GM19023 (cell line): ENCODE measurements at regions not wholly inside any gene's neighbourhood (a gene's known extent, or its start where the extent isn't known, plus 50 kb on each side); places are given as distances from the start of the nearest gene placed in this dataset.

ENCODE experiments used
- ATAC-seq: cut with Tn5 transposase; IDR thresholded peaks from one replicate; pipeline ENCODE4 v1.9.1; 2021; ENCODE audit warnings: mild to moderate bottlenecking, moderate library complexity; ENCODE audit not compliant: unreplicated experiment

DNA sequence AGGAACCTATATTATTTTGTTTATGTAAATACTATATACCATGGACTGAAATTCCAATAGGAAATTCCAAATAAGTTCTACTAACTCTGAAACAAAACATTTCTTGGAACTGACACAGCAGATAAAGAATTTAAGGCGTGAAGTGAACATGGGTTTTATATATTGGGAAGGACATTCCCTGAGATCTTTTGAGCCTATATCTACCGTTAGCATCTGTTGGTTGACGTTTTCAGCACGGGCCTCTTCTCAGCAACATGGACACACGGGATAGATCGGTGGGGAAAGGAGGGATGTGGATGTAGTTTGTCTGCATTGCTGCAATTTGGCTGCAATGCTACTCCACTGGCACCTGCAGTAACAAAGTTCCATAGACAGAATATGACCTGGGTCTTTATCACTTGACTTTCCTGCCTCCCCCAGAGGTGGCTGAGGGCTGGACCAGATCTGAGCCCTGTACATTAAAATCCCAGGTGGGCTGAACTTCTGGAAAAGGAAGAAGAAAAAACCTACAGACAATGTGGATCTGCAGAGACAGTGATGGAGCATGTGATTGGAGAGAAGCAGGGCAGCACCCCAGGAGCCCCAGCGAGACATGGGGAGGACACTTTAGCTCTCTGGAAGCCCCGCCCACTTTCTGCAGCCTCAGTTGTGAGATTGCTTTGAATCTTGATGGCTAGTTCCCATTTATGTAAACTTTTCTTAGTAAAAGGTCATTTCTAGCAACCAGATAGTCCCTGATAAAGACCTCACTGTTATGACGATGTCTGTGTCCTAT is 91.2 kb upstream of the CPEB4 start:
- ATAC-seq = no peak

DNA sequence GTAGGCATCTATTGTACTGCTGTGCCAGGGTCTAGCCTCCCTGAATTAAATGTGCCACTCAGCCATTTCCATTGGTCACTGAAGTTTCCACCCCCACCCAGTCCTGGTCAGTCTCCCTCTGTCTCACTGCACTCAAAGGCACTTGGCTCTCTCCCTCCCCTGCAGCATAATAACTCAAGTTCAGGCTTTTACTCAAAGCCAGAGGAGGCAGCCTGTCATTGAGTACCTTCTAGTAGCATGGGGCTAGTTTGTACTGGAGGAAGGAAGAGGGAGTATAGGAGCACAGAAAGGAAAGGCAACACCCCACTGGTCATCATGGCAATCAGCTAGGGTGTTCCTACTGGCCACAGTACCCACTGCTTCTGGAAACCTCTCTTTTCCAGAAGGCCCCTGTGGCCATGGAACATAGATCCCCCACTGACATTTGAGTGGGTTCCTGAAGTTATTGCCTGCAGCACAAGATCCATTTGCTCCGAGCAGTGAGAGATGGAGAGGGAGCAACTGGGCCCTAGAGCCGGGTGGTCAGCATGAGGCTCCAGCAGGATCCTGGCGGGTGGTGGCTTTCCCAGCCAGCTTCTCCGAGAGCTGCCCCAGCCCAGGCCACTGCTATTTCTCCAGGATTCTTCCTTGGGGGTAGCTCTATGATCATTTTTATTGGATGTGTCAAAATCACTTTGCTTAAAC is 89.9 kb upstream of the CPEB4 start:
- no peak for ATAC-seq

DNA sequence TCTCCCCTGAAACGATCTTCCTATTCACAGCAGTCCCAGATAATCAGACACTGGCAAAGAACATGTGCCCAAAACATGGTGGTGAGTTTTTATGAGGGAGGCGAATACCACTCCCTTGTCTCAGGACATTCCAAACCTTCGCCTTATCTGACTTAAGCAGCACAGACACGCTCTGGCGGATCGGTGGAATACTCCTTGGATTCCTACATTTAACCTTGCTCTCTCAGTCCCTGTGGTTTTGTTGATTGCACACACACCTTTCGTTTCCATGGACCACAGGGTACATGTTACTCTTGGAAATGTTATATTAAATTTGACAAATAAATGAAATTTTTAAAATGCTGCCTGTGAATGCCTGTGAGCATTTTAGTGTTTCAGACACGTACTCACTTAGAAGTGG is 87.8 kb upstream of the CPEB4 start:
- ATAC-seq = no peak

DNA sequence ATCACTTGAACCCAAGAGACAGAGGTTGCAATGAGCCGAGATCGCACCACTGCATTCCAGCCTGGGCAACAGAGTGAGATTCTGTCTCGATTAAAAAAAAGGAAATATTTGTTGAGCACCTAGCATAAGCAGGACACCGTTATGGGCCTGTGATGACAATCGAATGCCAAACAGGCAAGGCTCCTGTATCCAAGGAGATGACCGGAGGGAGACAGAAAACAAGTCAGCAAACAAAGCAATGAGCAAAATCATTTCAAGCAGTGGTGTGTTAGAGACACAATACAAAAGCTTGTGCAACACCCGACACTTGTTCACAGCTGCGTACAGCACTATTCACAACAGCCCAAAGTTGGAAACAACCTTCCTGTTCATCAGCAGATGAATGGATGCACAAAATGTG is 87.1 kb upstream of the CPEB4 start:
- ATAC-seq = no peak

DNA sequence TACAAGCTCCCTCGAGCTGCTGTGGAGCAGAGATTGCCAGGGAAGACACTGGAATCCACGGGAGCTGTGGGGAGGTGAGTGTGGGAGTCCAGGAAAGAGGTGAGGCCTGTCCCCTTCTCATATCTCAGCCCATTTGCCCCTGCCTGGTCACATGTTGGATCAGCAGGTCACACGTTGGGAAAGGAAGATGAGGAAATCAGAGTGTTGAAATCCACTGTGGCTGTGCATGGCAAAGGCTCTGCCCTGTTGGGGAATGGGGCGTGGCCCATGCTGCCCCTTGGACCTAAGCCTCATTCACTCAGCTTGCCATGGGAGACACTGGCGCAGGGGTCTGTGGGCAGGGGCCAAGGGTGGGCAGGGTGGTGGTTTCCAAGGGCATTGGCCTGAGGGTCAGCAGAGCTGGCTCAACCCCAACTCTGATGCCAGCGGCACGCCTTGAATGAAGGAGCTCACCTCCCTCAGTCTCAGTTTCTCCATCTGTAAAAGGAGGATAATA is 85.4 kb upstream of the CPEB4 start:
- no peak for ATAC-seq

DNA sequence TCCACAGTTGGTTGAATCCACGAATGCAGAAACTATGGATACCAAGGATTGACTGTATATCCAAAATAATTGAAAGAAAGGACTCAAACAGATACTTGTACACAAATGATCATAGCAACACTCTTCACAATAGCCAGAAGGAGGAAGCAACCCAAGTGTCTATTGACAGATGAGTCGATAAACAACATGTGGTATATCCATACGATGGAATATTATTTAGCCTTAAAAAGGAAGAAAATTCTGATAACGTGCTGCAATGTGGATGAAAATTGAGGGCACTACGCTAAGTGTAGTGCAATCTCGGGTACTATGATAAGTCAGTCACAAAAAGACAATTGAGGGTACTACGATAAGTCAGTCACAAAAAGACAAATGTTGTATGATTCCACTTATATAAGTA is 83.6 kb upstream of the CPEB4 start:
- no peak for ATAC-seq

DNA sequence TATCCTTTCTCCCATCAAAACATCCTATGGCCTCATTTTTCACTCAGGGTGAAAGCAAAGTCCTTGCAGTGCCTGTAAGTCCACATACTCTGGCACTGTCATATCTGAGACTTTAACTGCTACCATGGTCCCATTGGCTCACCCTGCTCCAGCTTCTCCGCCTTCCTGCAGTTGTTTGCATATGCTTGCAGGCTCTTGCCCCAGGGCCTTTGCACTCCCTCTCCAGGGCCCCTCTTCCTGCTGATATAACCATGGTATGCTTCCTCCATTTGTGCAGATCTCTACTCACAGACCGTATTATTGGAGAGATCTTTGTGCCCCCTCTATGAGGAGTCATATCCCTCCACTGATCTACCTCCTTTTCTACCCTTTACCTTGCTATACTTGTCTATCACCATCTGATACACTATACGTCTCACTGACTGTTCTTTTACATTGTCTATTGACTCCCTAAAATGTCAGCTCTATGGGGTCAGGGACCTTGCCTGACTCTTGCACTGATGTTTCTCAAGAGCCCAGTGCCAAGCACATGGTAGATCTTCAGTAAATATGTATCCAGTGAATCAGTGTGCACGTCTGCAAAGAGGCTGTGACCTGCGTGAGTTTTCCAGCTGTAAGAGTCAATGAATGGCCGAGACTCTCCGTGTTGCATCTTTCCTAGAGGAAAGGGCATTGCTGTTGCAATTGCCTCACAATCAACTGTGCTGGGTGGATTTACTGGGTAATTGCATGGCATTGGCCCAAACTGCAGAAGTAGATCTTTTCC is 81.7 kb upstream of the CPEB4 start:
- ATAC-seq = no peak

DNA sequence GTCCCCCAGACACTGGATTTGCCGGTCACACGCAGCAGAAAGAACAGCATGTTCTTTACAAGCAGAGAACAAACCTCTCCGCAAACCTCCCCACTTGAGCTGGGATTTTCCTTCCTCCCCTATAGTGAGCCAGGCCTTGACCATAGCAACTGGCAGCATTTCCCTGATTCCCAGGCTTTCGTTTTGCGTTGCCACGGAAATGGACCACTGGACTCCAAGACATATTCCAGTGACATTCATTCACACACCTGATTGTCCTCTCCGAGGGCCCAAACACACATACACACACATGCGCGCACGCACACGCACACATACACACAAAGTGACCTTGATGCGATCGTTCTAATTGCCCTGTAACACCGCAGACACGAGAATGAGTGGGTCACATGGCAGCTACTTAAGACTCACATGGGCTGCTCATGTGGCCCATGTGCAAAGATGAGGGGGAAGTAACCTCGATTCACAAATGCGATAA is 80.9 kb upstream of the CPEB4 start:
- ATAC-seq = no peak

DNA sequence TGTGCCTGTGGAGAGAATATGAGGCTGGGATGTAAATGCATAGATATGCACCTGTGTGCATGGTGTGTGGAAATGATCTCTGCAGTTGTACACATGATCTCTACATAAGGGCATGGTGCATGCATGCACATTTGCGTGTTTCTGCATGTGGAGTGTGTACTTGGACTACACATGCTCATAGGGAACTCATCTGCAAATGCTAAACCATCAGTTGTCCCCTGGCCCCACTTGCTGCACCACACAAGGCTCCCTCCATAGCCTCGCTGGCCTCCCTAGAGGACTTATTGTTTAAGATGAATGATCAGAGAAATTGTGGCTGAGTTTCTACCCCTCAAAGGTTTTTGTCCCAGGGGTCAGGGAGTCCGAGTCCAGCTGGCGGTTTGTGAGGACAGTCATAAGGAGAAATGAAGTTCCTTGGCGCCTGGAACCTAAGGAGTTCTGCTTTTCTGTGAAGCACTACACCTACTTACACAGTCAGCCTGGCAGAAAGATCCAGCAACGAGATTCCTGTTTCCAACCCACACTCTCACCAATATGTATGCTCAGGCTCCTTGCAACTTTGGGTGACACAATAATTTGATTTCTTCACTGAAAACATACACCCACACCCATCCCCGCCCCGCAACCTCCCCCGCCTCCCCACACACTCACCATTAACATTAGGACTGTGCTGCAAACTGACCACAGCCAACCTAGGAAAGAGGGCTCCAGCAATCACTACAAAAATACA is 79.9 kb upstream of the CPEB4 start:
- no peak for ATAC-seq

DNA sequence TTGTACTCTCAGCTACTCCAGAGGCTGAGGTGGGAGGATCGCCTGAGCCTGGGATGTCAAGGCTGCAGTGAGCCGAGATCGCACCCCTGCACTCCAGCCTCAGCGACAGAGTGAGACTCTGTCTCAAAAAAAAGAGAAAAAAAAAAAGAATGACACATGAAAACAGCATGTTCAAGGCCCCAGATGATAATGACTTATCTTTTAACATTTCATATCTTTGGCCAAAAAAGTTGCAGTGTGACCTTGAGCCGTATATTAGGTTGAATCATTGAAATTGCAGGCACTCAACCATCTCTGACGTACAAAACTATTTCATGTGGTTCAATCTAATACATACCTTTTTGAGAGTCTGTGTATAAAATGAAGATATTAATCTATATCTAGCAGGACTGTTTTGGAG is 79.1 kb upstream of the CPEB4 start:
- ATAC-seq = no peak

DNA sequence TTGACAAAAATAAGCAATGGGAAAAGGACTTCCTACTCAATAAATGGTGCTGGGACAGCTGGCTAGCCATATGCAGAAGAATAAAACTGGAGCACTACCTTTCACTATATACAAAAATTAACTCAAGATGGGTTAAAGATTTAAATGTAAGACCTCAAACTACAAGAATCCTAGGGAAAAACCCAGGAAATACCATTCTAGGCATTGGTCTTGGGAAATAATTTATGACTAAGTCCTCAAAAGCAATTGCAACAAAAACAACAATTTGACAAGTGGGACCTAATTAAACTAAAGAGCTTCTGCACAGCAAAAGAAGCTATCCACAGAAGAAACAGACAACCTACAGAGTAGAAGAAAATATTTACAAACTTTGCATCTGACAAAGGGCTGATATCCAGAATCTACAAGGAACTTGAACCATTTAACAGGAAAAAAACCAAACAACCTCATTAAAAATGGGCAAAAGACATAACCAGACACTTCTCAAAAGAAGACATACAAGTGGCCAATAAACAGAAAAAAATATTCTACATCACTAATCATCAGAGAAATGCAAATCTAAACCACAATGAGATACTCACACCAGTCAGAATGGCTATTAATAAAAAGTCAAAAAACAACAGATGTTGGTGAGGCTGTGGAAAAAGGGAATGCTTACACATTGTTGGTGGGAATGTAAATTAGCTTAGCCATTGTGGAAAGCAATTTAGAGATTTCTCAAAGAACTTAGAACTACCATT is 75.2 kb upstream of the CPEB4 start:
- no peak for ATAC-seq

DNA sequence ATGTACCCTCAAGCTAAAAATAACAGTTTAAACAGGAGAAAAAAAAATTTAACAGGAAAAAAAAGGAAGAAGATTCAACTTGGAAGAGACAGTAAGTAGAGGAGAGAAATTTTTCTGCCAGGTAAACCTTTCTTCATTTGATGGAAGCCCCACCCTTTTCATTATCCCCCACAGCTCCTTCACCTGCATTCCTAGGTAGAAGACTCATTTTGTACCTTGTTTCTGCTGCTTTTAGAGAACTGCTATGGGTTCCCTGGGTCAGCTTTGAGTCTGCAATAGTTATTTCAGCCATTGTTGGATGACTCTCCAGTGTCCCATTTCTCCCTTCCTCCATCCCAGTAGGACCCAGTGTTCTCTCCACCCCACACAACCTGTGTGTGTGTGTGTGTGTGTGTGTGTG is 74.1 kb upstream of the CPEB4 start:
- ATAC-seq = no peak

DNA sequence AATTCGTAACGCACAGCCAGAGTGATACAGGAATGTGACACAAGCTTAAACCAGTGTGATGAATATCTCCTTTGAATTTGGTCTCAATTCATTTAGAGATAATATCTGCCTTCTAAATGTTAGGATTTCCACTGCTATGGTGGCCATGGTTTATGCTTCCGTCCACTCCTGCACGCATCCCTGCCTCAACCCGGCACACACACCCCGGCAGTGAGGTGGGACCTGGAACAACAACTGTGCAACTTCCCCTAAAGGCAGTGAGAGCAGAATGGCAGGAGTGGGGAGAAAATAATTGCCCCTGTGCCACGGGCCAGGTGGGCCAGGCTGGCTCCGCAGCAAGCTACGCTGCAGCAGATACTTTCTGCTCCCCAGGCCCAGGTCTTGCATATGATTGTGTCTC is 72.6 kb upstream of the CPEB4 start:
- no peak for ATAC-seq

DNA sequence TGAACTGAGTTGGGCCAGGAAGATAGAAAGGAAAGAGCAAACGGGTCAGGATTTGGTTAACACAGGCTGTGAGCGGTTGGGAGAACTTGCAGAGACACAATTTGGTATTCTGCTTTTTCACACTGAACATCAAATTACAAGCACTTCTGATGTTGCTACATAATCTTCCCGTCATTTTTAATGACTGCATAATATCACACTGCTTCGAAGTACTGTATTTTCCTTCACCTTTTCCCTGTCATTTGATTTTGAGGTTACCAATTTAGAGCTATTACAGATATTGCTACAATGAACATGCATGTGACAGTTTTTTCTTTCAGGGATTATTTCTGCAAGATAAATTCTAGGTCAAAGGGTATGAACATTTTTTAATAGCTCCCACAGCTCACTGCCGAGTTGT is 71.4 kb upstream of the CPEB4 start:
- ATAC-seq = no peak

DNA sequence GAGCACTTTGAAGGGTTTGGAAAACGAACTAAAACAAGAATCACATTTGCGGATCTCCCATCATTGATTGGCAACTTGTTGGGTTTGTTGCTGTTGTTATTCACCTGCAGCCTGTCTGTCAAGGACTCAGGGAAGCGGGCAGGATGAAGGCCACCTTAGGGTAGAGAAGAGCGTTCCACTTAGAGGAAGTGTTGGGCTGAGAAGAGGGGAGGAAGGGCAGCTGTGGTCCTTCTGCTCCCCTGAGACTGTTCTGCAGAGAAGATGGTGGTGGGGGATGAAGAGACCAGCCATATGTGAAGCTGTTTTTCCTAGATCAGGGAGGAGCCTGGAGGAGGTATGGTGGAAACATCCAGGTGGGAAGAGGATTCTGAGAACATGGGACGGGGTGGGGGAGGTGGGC is 70.6 kb upstream of the CPEB4 start:
- no peak for ATAC-seq

DNA sequence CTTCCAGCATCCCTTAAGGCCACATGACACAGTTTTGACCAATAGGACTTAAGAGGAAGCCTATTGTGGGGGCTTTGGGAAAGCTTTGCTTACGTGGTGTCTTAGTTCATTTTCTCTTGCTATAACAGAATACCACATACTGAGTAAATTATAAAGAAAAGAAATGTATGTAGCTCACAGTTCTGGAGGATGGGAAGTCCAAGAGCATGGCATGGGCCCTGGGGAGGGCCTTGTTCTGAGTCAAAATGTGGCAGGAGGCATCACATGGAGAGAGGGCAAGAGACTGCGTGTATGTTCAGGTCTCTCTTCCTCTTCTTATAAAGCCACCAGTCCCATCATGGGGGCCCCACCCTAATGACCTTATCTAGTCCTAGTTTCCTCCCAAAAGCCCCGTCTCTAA is 68.6 kb upstream of the CPEB4 start:
- no peak for ATAC-seq

DNA sequence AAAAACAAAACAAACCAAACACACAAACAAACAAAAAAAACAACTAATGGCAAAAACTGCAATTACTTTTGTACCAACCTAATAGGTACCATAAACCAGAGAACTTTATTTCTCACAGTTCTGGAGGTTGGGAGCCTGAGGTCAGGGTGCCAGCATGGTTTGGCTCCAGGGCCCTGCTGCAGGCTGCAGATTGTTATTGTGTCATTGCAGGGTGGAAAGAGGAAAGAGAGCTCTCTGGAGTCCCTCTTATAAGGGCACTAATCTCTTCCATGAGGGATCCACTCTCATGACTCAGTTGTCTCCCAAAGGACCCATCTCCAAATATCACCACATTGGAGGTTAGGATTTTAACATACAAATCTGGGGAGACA is 64.9 kb upstream of the CPEB4 start:
- ATAC-seq = no peak

DNA sequence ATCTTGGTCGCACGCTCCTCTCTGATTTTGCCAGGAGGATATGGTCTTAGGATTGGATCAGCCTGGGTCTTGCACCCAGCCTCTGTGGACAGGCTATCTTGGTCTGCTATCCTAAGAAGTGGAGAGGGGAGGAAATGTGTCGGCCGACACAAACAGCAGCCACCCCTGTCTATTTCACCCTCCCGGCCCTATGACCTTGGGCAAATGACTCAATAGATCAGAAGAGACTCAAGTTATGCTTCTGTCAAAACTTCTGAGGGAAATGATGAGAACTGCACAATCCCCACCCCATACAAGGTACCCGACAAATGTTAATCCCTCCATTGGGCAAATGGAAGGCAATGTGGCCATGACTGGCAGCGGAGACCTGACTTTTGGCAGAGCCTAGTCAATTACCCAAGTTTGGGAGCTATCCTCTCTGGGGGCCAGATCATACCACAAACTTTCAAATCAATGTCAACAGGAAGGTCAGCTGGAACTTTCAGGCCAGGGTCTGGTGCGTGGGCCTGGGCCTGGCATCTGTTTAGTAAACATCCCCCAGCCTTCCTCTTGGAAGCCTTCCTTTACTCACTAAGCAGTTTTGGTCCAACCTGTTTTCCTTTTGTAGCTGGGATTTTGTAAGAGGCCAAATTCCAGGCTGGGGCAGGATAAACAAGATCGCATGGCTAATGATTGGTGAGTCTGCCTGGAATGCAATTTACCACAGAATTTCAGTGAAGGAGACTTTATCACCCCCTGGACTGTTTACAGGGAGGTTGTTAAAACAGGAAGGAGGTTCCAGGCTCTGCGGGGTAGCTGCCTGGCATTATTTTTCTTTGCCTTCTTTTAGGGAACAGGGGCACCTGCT is 64.2 kb upstream of the CPEB4 start:
- no peak for ATAC-seq

DNA sequence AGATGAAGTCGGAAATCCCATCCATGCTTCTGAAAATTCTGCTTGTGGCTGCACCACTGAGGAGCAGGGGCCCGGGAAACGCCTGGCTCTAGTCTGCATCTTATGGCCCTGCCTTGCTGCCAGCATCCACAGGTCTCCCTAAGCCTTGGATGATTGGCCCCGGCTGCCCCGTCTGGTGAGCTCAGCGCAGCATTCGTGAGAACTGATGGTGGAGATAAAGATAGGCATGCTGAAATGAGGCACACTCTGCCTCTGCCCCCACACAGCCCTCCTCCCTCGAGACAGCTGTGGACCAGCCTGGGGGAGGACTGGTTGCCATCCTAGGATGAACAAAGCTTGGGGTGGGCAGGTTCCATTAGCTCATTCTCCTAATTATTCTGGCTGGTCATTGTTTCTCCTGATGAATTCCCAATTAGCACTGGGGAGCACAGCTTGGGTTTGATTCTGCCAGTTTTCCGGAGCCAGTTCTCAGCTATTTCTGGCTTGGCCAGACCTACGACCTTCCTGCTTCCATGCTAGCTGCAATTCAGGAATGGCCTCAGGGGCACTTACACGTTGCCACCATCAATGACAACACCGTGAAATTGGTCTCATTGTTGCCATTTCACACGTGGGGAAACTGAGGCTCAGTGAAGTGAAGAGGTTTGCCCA is 62.8 kb upstream of the CPEB4 start:
- ATAC-seq = no peak
